SKM-1 (cell line): ENCODE measurements at regions not wholly inside any gene's neighbourhood (a gene's known extent, or its start where the extent isn't known, plus 50 kb on each side); places are given as distances from the start of the nearest gene placed in this dataset.
"Not testable (repeated sequence)": the region's sequence is repeated elsewhere in the genome, so short reads cannot be mapped to it uniquely, and the experiment has no call there.

ENCODE experiments used
- DNase-seq: peaks from one replicate; lab custom pipeline; 2025; ENCODE audit not compliant: unreplicated experiment; lab: John Stamatoyannopoulos, UW

GRCh38 chr2:187206471-187206870 lies 241.6 kb downstream of the CALCRL start:
- no peak for DNase-seq

DNA sequence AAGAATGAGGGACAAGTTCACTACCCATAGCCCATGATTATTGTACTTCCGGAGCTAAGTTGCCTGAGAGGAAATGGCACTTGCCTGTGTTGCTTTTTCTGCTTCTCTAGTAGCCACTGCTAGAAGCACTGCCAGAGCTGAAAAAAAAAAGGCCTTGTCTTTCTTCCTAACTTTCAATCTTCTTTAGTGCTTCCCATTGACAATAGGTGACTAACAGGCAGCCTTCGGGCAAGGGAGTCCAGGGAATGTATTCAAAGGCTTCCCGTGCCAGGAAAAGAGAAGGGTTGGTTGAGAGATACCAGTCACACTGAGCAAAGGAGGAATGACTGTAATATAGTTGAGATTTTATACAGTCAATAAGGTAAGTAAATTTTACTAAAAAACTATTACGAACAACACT lies 242.0 kb downstream of the CALCRL start:
- no peak for DNase-seq

DNA sequence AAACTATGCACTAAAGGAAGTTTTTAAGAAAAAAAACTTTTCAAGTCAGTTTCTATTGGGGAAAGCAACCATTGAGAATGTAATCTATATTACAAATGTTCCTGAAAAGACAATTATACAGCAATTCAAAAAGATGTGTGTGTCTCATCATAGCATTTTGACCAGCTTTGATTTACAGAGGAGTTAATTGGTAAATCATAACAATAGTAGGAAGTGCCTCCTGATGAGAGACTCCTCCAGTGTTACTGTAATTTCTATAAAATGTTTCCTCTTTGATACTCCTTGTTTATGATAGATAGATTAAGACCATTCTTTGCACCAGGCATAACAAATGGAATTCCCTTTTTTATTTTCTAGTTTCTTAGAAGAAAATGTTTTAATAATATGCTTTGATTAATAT lies 249.9 kb downstream of the CALCRL start:
- no peak for DNase-seq

- no peak for DNase-seq
Observed at GRCh38 chr2:187194049-187194448, 254.0 kb downstream of the CALCRL start.

DNA sequence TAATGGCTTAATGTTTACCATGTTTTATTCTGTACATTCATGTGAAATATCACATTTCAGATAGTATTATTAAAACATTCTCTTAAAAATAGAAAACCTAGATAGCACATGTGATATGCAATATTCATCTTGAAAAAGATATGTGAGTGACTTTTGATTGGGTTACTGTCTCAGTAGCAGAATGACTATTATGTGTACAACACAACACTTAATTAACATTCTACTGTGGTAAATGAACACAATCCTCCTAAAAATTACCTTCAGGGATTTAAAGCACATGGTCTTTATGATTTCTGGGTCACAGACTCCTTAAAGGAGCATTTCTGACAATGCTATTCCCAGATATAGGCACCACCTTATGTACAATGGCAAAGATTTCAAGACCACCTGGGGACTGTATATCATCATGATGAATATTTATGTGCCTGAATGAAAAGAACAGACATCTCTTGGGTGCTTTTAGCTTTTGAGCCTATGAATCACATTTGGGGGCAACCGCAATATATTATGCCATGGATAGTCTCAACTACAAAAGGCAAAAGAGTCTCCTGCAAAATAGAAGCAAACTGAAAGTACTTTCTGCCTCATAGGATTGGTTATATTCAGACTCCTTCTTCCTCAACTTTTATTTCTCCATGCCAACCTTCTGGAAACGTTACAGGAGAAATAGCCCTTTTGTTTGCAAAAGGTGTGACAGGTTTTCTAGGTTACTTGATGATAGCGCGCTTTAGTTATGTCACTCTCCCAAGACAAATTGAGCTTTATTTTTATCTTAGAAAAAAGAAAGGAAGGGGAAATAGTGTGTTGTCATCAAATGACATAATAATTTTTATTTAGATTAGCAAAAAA lies 259.0 kb downstream of the CALCRL start:
- DNase-seq = no peak

GRCh38 chr2:187187519-187187918 lies 260.5 kb downstream of the CALCRL start:
- DNase-seq = no peak

GRCh38 chr2:187180529-187180928 lies 267.5 kb downstream of the CALCRL start:
- no peak for DNase-seq

DNA sequence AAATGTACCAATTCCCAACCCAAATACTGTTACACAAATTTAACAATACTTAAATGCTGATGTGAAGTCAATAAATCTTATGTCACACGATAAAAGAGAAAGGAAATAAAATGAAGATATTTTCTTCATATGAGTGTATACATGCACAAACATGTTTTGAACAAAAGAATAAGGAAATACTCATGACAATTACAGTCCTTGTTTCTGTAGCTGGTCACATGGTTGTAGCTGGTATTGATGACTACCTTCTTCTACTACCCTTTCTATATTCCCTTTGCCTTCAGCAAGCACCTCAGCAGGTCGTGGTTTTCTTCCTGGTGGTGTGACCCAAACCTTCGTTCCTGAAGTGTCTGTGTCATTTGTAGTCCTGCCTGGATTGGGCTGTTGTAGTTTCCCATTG lies 269.2 kb downstream of the CALCRL start:
- not testable (repeated sequence) for DNase-seq

- no peak for DNase-seq
Observed at GRCh38 chr2:187177253-187177652, 270.8 kb downstream of the CALCRL start.

- no peak for DNase-seq
Observed at GRCh38 chr2:187174582-187174981, 273.5 kb downstream of the CALCRL start.

- no peak for DNase-seq
Observed at GRCh38 chr2:187171318-187171717, 276.7 kb downstream of the CALCRL start.

- DNase-seq = no peak
Observed at GRCh38 chr2:187169864-187170263, 278.2 kb downstream of the CALCRL start.

- peak; percentile 48 for DNase-seq
Observed at GRCh38 chr2:187168720-187169713, 279.0 kb downstream of the CALCRL start.

DNA sequence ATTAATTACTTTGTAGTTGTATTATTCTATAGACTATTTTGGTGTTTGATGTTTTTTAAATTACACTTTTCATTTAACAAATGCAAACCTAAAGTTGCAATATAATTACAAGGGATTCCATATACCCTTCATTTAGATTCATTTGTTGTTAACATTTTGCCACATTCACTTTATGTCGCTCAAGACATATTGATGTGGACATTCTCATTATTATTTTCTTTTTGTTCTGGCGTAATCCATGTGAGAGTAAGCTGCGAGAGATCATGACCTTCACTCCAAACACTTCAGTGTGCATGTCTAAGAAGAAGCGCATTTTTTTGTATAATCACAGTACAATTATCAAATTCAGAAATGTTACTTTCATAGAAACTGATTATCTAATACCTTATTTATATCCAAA lies 280.6 kb downstream of the CALCRL start:
- DNase-seq = no peak

DNA sequence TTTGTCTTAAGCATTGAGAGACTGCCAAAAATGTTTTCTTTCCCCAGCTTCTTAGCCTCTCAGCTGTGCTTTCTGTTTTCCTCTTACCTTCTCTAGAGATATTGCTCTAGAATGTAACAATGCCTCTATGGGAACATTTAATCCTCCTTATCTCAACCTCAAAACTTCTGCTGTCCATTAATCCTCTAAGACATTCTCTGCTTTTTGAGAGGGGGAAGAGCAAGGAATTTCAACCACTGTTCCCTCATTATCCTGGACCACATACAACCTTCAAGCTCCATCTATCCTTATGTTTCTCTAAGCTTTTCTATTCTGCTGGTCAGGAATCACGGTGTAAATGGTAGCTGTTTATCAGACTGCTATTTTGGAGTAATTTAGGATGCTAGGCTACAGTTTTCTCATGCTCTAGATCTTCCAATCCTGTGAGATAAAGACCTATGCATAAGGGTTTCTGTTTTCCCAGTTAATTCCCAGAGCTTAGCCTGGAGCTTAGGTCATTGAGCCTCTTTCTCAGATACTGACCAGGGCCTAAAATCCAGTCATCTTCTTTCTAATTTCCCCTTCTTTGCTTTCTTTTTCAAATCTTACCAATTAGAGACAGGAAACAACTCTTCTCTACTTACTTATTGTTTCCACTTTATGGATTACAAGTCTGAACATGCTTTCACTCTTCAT lies 282.0 kb downstream of the CALCRL start:
- no peak for DNase-seq

DNA sequence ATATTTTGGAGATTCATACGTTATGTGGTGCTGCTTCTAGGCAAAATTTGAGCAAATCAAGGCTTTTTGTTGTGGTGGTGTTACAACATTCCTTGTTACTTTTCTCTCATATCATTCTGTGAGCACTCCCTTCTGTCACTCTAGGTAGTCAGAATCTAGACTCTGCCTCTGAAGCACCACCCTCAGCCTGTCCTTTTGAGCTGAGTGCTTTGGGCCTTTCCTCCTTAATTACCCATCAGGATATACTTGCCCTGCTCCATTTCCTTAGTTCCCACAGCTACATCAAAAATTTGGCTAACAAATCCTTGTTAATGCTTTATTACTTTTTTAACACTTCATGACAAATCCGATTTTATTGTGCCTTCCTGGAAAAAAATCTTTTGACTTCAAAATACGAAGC lies 289.6 kb downstream of the CALCRL start:
- no peak for DNase-seq

- DNase-seq = no peak
Observed at GRCh38 chr2:187157046-187157445, 291.0 kb downstream of the CALCRL start.

- no peak for DNase-seq
Observed at GRCh38 chr2:187155476-187155875, 292.6 kb downstream of the CALCRL start.

DNA sequence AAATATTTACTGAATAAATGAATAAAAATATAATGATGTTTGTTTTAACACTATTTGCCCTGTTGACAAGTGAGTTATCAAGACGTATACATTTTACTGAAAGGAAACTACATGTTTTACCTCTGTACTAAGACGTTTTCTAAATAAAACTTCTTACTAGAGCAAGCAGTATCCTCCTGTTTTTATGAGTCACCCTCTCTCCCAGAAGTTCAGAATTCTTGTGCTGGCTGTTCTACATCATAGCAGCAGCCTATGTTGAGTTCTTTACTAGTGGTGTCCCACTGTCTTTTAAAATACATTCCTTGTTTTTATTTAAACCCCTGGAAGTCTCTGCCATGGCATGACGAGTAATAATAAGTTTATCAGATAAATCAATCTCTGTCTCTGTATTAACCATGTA lies 297.4 kb downstream of the CALCRL start:
- DNase-seq = no peak

DNA sequence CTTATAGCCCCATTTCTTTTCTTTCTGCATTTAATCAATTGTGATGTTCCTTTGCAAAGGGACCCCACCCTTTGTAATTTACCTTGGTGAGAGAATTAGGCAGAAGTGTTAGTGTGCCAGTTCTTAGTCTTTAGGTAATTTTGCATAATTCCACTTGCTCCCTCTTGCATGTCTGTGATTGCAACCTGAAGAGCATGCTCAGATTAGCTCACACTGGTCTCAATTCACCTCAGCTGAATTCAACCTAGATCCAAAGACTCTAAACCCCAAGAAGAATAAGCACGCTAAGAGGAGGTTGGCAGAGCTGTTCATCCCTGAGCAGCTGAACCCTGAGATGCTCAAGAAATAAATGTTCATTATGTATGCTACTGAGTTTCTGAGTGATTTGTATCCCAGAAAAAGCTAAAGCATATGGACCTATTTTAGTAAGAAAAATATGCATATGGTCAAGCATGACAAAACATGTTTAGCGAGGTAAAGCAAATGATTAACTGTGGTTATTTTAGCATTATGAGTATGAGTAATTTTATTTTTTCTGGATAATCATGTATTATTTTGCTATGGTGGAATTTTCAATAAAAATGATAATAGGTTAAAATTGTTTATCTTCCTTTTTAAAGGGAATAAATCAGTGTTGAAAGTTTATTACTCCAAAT lies 299.2 kb upstream of the ZSWIM2 start:
- DNase-seq = no peak

GRCh38 chr2:187143537-187143936 lies 294.6 kb upstream of the ZSWIM2 start:
- no peak for DNase-seq
